HEK293 (cell line): ENCODE measurements at regions not wholly inside any gene's neighbourhood (a gene's known extent, or its start where the extent isn't known, plus 50 kb on each side); places are given as distances from the start of the nearest gene placed in this dataset.

Source experiments
- CTCF ChIA-PET: fragments of 350-600 bp; formaldehyde crosslinking; extraction: SDS; loops from one replicate; lab custom pipeline; 2021; ENCODE audit warnings: antibody characterized with exemption; lab: Yijun Ruan, JAX
- POLR2A ChIA-PET: fragments of 300-600 bp; formaldehyde crosslinking; extraction: SDS; loops from one replicate; lab custom pipeline; 2020; ENCODE audit warnings: antibody characterized with exemption, inconsistent platforms; lab: Yijun Ruan, JAX
- H3K27ac ChIP-seq: fragments of 200-500 bp; sonication (Bioruptor generic); 2 replicates; pipeline ENCODE4 v1.5.1; 2014; ENCODE audit warnings: low read depth, low read length, control low read depth, inconsistent platforms; ENCODE audit errors: extremely low read depth
- H3K36me3 ChIP-seq, 2 experiments: fragments of 200-500 bp in 1 of 2; sonication (Bioruptor generic) in 1 of 2; 1 replicate in 1 of 2; 2 replicates in 1 of 2; pipeline ENCODE4 v1.5.1; 2014 to 2017; ENCODE audit warnings: inconsistent platforms in 2 of 2, low read length in 2 of 2; ENCODE audit not compliant: control insufficient read depth in 2 of 2, insufficient read depth in 1 of 2
- H3K4me1 ChIP-seq: fragments of 200-500 bp; sonication (Bioruptor generic); 2 replicates; pipeline ENCODE4 v1.5.1; 2014; ENCODE audit warnings: mild to moderate bottlenecking, low read length, inconsistent platforms; ENCODE audit not compliant: control insufficient read depth, insufficient read depth
- H3K4me3 ChIP-seq: 2 replicates; pipeline ENCODE4 v1.5.1; 2011; ENCODE audit warnings: low read depth, mild to moderate bottlenecking, control low read depth, low read length, moderate library complexity
- H3K9me3 ChIP-seq: fragments of 200-500 bp; sonication (Bioruptor generic); 2 replicates; pipeline ENCODE4 v1.5.1; 2014; ENCODE audit warnings: low read depth, low read length, inconsistent platforms; ENCODE audit not compliant: control insufficient read depth, insufficient read depth
- EGR2 ChIP-seq: fragments of 450-650 bp; formaldehyde crosslinking; IDR thresholded peaks from 2 replicates; pipeline ENCODE4 v1.5.1; 2016; ENCODE audit warnings: low read depth, missing biosample characterization, missing genetic modification characterization
- ELK4 ChIP-seq: IDR thresholded peaks from 2 replicates; pipeline ENCODE4 v1.6.1; 2011; ENCODE audit warnings: mild to moderate bottlenecking, low read depth, low read length, borderline replicate concordance
- HOXC10 ChIP-seq: sonication (generic); formaldehyde crosslinking; IDR thresholded peaks from 2 replicates; pipeline ENCODE4 v1.8.1; 2023; ENCODE audit warnings: mild to moderate bottlenecking, missing genetic modification reagents
- IKZF3 ChIP-seq: fragments of 450-650 bp; IDR thresholded peaks from 2 replicates; pipeline ENCODE4 v1.5.0; 2018; ENCODE audit warnings: missing biosample characterization, mild to moderate bottlenecking, missing genetic modification characterization, moderate library complexity
- ZBTB17 ChIP-seq: fragments of 450-650 bp; formaldehyde crosslinking; IDR thresholded peaks from 2 replicates; pipeline ENCODE4 v1.5.1; 2016; ENCODE audit warnings: missing biosample characterization, missing genetic modification characterization
- ZFP3 ChIP-seq: fragments of 450-650 bp; formaldehyde crosslinking; IDR thresholded peaks from 2 replicates; pipeline ENCODE4 v1.5.1; 2016; ENCODE audit warnings: low read depth, missing biosample characterization, missing genetic modification characterization
- ZNF10 ChIP-seq: fragments of 450-650 bp; formaldehyde crosslinking; IDR thresholded peaks from 2 replicates; pipeline ENCODE4 v1.5.1; 2017; ENCODE audit warnings: missing biosample characterization, missing genetic modification characterization
- ZNF133 ChIP-seq: fragments of 450-650 bp; formaldehyde crosslinking; IDR thresholded peaks from 2 replicates; pipeline ENCODE4 v1.5.1; 2016; ENCODE audit warnings: missing biosample characterization, missing genetic modification characterization
- ZNF169 ChIP-seq: fragments of 450-650 bp; formaldehyde crosslinking; IDR thresholded peaks from 2 replicates; pipeline ENCODE4 v1.5.1; 2016; ENCODE audit warnings: missing biosample characterization, missing genetic modification characterization
- ZNF2 ChIP-seq: fragments of 450-650 bp; formaldehyde crosslinking; IDR thresholded peaks from 2 replicates; pipeline ENCODE4 v1.5.1; 2016; ENCODE audit warnings: missing biosample characterization, missing genetic modification characterization
- ZNF214 ChIP-seq: fragments of 450-650 bp; formaldehyde crosslinking; IDR thresholded peaks from 2 replicates; pipeline ENCODE4 v1.5.1; 2017; ENCODE audit warnings: missing biosample characterization, mild to moderate bottlenecking, missing genetic modification characterization, borderline replicate concordance
- ZNF26 ChIP-seq: fragments of 450-650 bp; formaldehyde crosslinking; IDR thresholded peaks from 2 replicates; pipeline ENCODE4 v1.5.1; 2016; ENCODE audit warnings: missing biosample characterization, missing genetic modification characterization
- ZNF518A ChIP-seq: fragments of 450-650 bp; formaldehyde crosslinking; conservative IDR thresholded peaks from 2 replicates; pipeline ENCODE4 v1.5.1; 2016; ENCODE audit warnings: low read depth, missing biosample characterization, missing genetic modification characterization
- ZNF585B ChIP-seq: fragments of 450-650 bp; formaldehyde crosslinking; IDR thresholded peaks from 2 replicates; pipeline ENCODE4 v1.5.1; 2016; ENCODE audit warnings: missing biosample characterization, missing genetic modification characterization
- ZXDB ChIP-seq: fragments of 450-650 bp; formaldehyde crosslinking; IDR thresholded peaks from 2 replicates; pipeline ENCODE4 v1.5.1; 2016; ENCODE audit warnings: missing biosample characterization, missing genetic modification characterization

- ChIA-PET CTCF (no interaction called here), POLR2A (no interaction called here)
- Histone ChIP-seq H3K9me3 (no peaks in the 10 kb centered on the region), H3K36me3 (no peaks in the 10 kb centered on the region), H3K4me1 (no peaks in the 10 kb centered on the region), H3K4me3 (no peak overlapping the region), H3K27ac (no peak overlapping the region)
- TF ChIP-seq ZNF169 (tag by site-specific recombination) (no peak), ZFP3 (no peak), ZNF518A (tag by site-specific recombination) (no peak), IKZF3 (tag by site-specific recombination) (no peak), ZNF214 (tag by site-specific recombination) (no peak), ZBTB17 (tag by site-specific recombination) (no peak), ZNF26 (tag by site-specific recombination) (no peak), ZNF585B (tag by site-specific recombination) (no peak), ELK4 (no peak), ZXDB (tag by site-specific recombination) (no peak), ZNF133 (tag by site-specific recombination) (no peak)
Observed at GRCh38 chr1:29753771-29754572, 517.6 kb downstream of the PTPRU start.

GRCh38 chr1:29753244-29753643, 516.9 kb downstream of the PTPRU start:
- ChIA-PET POLR2A (no interaction called here), CTCF (no interaction called here)
- H3K36me3 ChIP-seq: no peaks in the 10 kb centered on the region
- no peak overlapping the region for H3K27ac ChIP-seq
- H3K4me1 ChIP-seq: no peaks in the 10 kb centered on the region
- no peak for TF ChIP-seq ZNF2
- TF ChIP-seq ZNF10 (tag by site-specific recombination): no peak
- no peak for TF ChIP-seq ZNF518A (tag by site-specific recombination)
- TF ChIP-seq HOXC10 (CRISPR knock-in tag): no peak
- no peak for TF ChIP-seq EGR2 (tag by site-specific recombination)
- H3K9me3 ChIP-seq: no peaks in the 10 kb centered on the region
- no peak overlapping the region for H3K4me3 ChIP-seq
